Esophagus muscularis mucosa (tissue), 4 donors: ENCODE measurements at regions not wholly inside any gene's neighbourhood (a gene's known extent, or its start where the extent isn't known, plus 50 kb on each side); places are given as distances from the start of the nearest gene placed in this dataset.

ENCODE experiments used
- CTCF ChIP-seq, 3 experiments: fragments of 200-600 bp in 2 of 3; fragments of 450-650 bp in 1 of 3; sonication (generic) in 2 of 3; IDR thresholded peaks; one replicate each; pipeline ENCODE4 v1.5.1; 2017 to 2019; ENCODE audit warnings: antibody characterized with exemption in 3 of 3, mild to moderate bottlenecking in 2 of 3, moderate library complexity in 1 of 3
- EP300 ChIP-seq: sonication (generic); formaldehyde crosslinking; IDR thresholded peaks from one replicate; pipeline ENCODE4 v1.6.1; 2017; ENCODE audit warnings: antibody characterized with exemption
- POLR2A ChIP-seq: fragments of 450-650 bp; IDR thresholded peaks from one replicate; pipeline ENCODE4 v1.6.1; 2017; ENCODE audit warnings: antibody characterized with exemption, moderate library complexity, mild to moderate bottlenecking, low read depth
- POLR2AphosphoS5 ChIP-seq, 2 donors: sonication (generic); formaldehyde crosslinking; IDR thresholded peaks; one replicate each; pipeline ENCODE4 v1.6.1; 2017; ENCODE audit warnings: antibody characterized with exemption in 2 of 2

- TF ChIP-seq POLR2A: no peak
- TF ChIP-seq CTCF (IDR thresholded peaks at IDR 0.05): no peak
- TF ChIP-seq EP300: no peak
- no peak for TF ChIP-seq POLR2AphosphoS5 (IDR thresholded peaks at IDR 0.05)
These were observed 306.2 kb upstream of the ZEB2 start for GRCh38 chr2:144826105-144826504.
